GM12865 (cell line): ENCODE measurements at regions not wholly inside any gene's neighbourhood (a gene's known extent, or its start where the extent isn't known, plus 50 kb on each side); places are given as distances from the start of the nearest gene placed in this dataset.
"Not testable (repeated sequence)": the region's sequence is repeated elsewhere in the genome, so short reads cannot be mapped to it uniquely, and the experiment has no call there.

Experiments used
- DNase-seq: peaks from one replicate; pipeline ENCODE4 v3.0.0; 2010; ENCODE audit warnings: low read depth
- H3K4me3 ChIP-seq: 2 replicates; pipeline ENCODE4 v1.5.1; 2011; ENCODE audit warnings: mild to moderate bottlenecking, low read depth, low read length, control low read depth
- CTCF ChIP-seq: IDR thresholded peaks from 2 replicates; pipeline ENCODE4 v1.5.1; 2011; ENCODE audit warnings: low read length, control low read depth, low read depth, inconsistent platforms; ENCODE audit not compliant: insufficient read depth; ENCODE audit errors: missing control alignments

GRCh38 chr17:34478244-34478643, 101.1 kb upstream of the TMEM132E start:
- H3K4me3 ChIP-seq: no peak overlapping the region
- TF ChIP-seq CTCF: no peak
- no peak for DNase-seq

- no peak for TF ChIP-seq CTCF
- no peak for DNase-seq
Measured at GRCh38 chr17:34475296-34475695, 104.1 kb upstream of the TMEM132E start.

GRCh38 chr17:34474706-34475105, 104.7 kb upstream of the TMEM132E start:
- DNase-seq: no peak
- TF ChIP-seq CTCF: no peak
- H3K4me3 ChIP-seq: no peak overlapping the region

More at GRCh38 chr17:34475296-34475695, 104.1 kb upstream of the TMEM132E start:
- H3K4me3 ChIP-seq: no peak overlapping the region

- H3K4me3 ChIP-seq: no peak overlapping the region
- no peak for TF ChIP-seq CTCF
- no peak for DNase-seq
Measured at GRCh38 chr17:34472363-34472762, 107.0 kb upstream of the TMEM132E start.

- not testable (repeated sequence) for H3K4me3 ChIP-seq, DNase-seq
Measured at GRCh38 chr17:34471278-34471677, 108.1 kb upstream of the TMEM132E start.

GRCh38 chr17:34465789-34466188, 102.8 kb upstream of the CCL1 start:
- no peak for TF ChIP-seq CTCF
- no peak overlapping the region for H3K4me3 ChIP-seq
- DNase-seq: no peak

- TF ChIP-seq CTCF: no peak
- H3K4me3 ChIP-seq: no peak overlapping the region
- peak; percentile 7 for DNase-seq
Measured at GRCh38 chr17:34464812-34465211, 101.8 kb upstream of the CCL1 start.
